ENCODE measurements at regions not wholly inside any gene's neighbourhood (a gene's known extent, or its start where the extent isn't known, plus 50 kb on each side); places are given as distances from the start of the nearest gene placed in this dataset.

DNA sequence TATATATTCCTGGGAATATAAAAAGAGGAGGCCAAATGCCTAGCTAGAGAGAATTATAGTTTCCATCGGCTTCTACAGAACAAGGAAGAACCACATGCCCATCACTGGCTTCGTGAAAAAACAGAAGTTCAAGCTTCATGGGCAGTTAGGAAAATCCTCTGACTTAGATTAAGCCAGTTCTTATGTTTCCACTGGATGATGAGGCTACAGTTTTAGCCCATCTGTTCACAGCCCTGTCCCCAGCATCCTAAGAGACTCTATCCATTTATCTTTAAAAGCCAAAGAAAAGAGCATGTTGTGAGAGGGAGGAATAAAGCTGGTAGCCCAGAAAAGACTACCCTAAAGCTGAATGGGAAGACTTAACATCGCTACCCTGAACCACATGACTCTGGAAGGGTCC is 285.5 kb upstream of the WWC1 start:
- TF ChIP-seq, protein P1, sequence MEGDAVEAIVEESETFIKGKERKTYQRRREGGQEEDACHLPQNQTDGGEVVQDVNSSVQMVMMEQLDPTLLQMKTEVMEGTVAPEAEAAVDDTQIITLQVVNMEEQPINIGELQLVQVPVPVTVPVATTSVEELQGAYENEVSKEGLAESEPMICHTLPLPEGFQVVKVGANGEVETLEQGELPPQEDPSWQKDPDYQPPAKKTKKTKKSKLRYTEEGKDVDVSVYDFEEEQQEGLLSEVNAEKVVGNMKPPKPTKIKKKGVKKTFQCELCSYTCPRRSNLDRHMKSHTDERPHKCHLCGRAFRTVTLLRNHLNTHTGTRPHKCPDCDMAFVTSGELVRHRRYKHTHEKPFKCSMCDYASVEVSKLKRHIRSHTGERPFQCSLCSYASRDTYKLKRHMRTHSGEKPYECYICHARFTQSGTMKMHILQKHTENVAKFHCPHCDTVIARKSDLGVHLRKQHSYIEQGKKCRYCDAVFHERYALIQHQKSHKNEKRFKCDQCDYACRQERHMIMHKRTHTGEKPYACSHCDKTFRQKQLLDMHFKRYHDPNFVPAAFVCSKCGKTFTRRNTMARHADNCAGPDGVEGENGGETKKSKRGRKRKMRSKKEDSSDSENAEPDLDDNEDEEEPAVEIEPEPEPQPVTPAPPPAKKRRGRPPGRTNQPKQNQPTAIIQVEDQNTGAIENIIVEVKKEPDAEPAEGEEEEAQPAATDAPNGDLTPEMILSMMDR (IDR thresholded peaks at IDR 0.05; ENCODE audit: low read length), result no peak
- no peak for TF ChIP-seq EZH2 (IDR thresholded peaks at IDR 0.05; ENCODE audit: borderline replicate concordance, low read length)
